Endothelial cell of umbilical vein (primary cell): ENCODE measurements at regions not wholly inside any gene's neighbourhood (a gene's known extent, or its start where the extent isn't known, plus 50 kb on each side); places are given as distances from the start of the nearest gene placed in this dataset.

Source experiments
- BruUV-seq: library from RNA; stranded (reverse); fragments of 400-500 nt; replicated peaks from 2 replicates; lab custom pipeline; 2021; lab: Mats Ljungman, UMichigan
- CTCF ChIA-PET: fragments of 300-600, 350-600 bp; sonication (Branson Sonifier 250); formaldehyde crosslinking; loops from one replicate; lab custom pipeline; 2021; ENCODE audit warnings: antibody characterized with exemption, inconsistent platforms; lab: Charles Lee
- POLR2A ChIA-PET: fragments of 300-600, 350-600 bp; sonication (Branson Sonifier 250); formaldehyde crosslinking; loops from one replicate; lab custom pipeline; 2021; ENCODE audit warnings: antibody characterized with exemption, inconsistent platforms; lab: Charles Lee
- DNase-seq: peaks from one replicate; pipeline ENCODE4 v3.0.0-alpha.2; 2011; ENCODE audit warnings: low read depth, low spot score
- FAIRE-seq: peaks from 2 replicates; lab custom pipeline; 2011; peaks lifted over from hg19 to GRCh38; lab: Jason Lieb, UNC
- H2AFZ ChIP-seq: 2 replicates; pipeline ENCODE4 v1.6.0; 2012; ENCODE audit warnings: low read depth, low read length, control low read depth, inconsistent platforms
- H3K27ac ChIP-seq: 2 replicates; pipeline ENCODE4 v1.5.1; 2011; ENCODE audit warnings: low read depth, mild to moderate bottlenecking, control low read depth, low read length, moderate library complexity; ENCODE audit not compliant: insufficient read depth
- H3K27me3 ChIP-seq, 2 experiments: 2 replicates each; pipeline versions ENCODE4 v1.6.0 to v1.6.1; 2011; ENCODE audit warnings: low read length in 2 of 2, mixed read lengths in 1 of 2; ENCODE audit not compliant: control insufficient read depth in 2 of 2, insufficient read depth in 2 of 2
- H3K36me3 ChIP-seq, 2 experiments: 2 replicates in 1 of 2; 3 replicates in 1 of 2; pipeline ENCODE4 v1.5.1; 2011; ENCODE audit warnings: low read length in 2 of 2, mild to moderate bottlenecking in 1 of 2, moderate library complexity in 1 of 2; ENCODE audit not compliant: control insufficient read depth in 2 of 2, insufficient read depth in 2 of 2; ENCODE audit errors: extremely low read depth in 1 of 2
- H3K4me1 ChIP-seq: 3 replicates; pipeline ENCODE4 v1.5.1; 2011; ENCODE audit warnings: mild to moderate bottlenecking, low read length; ENCODE audit not compliant: control insufficient read depth, insufficient read depth; ENCODE audit errors: extremely low read depth
- H3K4me2 ChIP-seq: 2 replicates; pipeline ENCODE4 v1.6.1; 2011; ENCODE audit warnings: low read length, control low read depth, mixed read lengths; ENCODE audit not compliant: insufficient read depth
- H3K4me3 ChIP-seq, 3 experiments: fragments of 200-600 bp in 1 of 3; sonication (generic), shearing (Covaris generic) in 1 of 3; replicated peaks in 1 of 3; 2 replicates each; pipeline ENCODE4 v1.5.1; 2011 to 2016; ENCODE audit warnings: control low read depth in 3 of 3, low read length in 3 of 3, mild to moderate bottlenecking in 2 of 3, inconsistent platforms in 1 of 3, low read depth in 1 of 3, moderate library complexity in 1 of 3; ENCODE audit not compliant: insufficient read depth in 1 of 3
- H3K79me2 ChIP-seq: 2 replicates; pipeline ENCODE4 v1.6.0; 2012; ENCODE audit warnings: low read length, inconsistent platforms; ENCODE audit not compliant: control insufficient read depth, insufficient read depth
- H3K9ac ChIP-seq: replicated peaks from 2 replicates; pipeline ENCODE3; 2011; ENCODE audit warnings: low read length, control low read depth; ENCODE audit not compliant: insufficient read depth; ENCODE audit errors: extremely low read depth
- H3K9me1 ChIP-seq: replicated peaks from 3 replicates; pipeline ENCODE4 v1.6.0; 2011; ENCODE audit warnings: mild to moderate bottlenecking, low read length; ENCODE audit not compliant: control insufficient read depth, insufficient read depth; ENCODE audit errors: extremely low read depth
- H3K9me3 ChIP-seq: replicated peaks from 2 replicates; pipeline ENCODE4 v1.5.1; 2012; ENCODE audit warnings: low read length, inconsistent platforms; ENCODE audit not compliant: control insufficient read depth, insufficient read depth
- H4K20me1 ChIP-seq: replicated peaks from 2 replicates; pipeline ENCODE3; 2011; ENCODE audit warnings: mild to moderate bottlenecking, low read length; ENCODE audit not compliant: control insufficient read depth, insufficient read depth; ENCODE audit errors: extremely low read depth
- EZH2 ChIP-seq: IDR thresholded peaks from 2 replicates; pipeline ENCODE4 v1.6.1; 2012; ENCODE audit warnings: borderline replicate concordance, low read depth, mild to moderate bottlenecking, moderate library complexity, low read length, inconsistent platforms; ENCODE audit not compliant: severe bottlenecking
- FOS ChIP-seq: IDR thresholded peaks from 2 replicates; pipeline ENCODE4 v1.6.1; 2011; ENCODE audit warnings: mild to moderate bottlenecking, low read length, moderate library complexity, borderline replicate concordance; ENCODE audit not compliant: insufficient read depth
- GATA2 ChIP-seq: IDR thresholded peaks from 2 replicates; pipeline ENCODE4 v1.7.0; 2011; ENCODE audit warnings: low read depth, mild to moderate bottlenecking, moderate library complexity, mixed read lengths, low read length; ENCODE audit not compliant: insufficient read length, insufficient read depth
- JUN ChIP-seq: IDR thresholded peaks from 2 replicates; pipeline ENCODE4 v1.6.1; 2011; ENCODE audit warnings: borderline replicate concordance, low read depth; ENCODE audit not compliant: insufficient read length, insufficient read depth
- MYC ChIP-seq: IDR thresholded peaks from one replicate; pipeline ENCODE4 v1.6.1; 2011; ENCODE audit warnings: mild to moderate bottlenecking, low read depth, low read length
- POLR2A ChIP-seq: IDR thresholded peaks from 2 replicates; pipeline ENCODE4 v1.6.1; 2012; ENCODE audit warnings: low read depth, mild to moderate bottlenecking, control low read depth, low read length
- POLR2AphosphoS5 ChIP-seq: IDR thresholded peaks from 2 replicates; pipeline ENCODE4 v1.6.1; 2012; ENCODE audit warnings: low read depth, mild to moderate bottlenecking, control low read depth, low read length, moderate library complexity; ENCODE audit not compliant: insufficient read depth
- dilution Hi-C: fragments of 300-500 bp; cut with MboI; formaldehyde crosslinking; loops from one replicate; pipeline ENCODE4 v1.15.0; 2019; ENCODE audit warnings: low sequenced_read_pairs; ENCODE audit not compliant: extremely low pct_ligation_motif_present
- intact Hi-C: fragments of 100-400 bp; cut with micrococcal nuclease; formaldehyde crosslinking; loops from one replicate; pipeline ENCODE4 v1.10.0; 2022
- TF ChIP-seq, protein P1 (sequence below), 2 donors: IDR thresholded peaks; 1 replicate in 1 of 2; 2 replicates in 1 of 2; pipeline ENCODE4 v1.5.1; 2011; ENCODE audit warnings: low read length in 2 of 2, mild to moderate bottlenecking in 2 of 2, moderate library complexity in 2 of 2, control low read depth in 1 of 2, inconsistent platforms in 1 of 2, low read depth in 1 of 2; ENCODE audit not compliant: insufficient read depth in 1 of 2; ENCODE audit errors: extremely low read depth in 1 of 2
- TF ChIP-seq, protein P2 (sequence below): IDR thresholded peaks from 2 replicates; pipeline ENCODE4 v1.6.1; 2011; ENCODE audit not compliant: insufficient read depth, insufficient read length

DNA sequence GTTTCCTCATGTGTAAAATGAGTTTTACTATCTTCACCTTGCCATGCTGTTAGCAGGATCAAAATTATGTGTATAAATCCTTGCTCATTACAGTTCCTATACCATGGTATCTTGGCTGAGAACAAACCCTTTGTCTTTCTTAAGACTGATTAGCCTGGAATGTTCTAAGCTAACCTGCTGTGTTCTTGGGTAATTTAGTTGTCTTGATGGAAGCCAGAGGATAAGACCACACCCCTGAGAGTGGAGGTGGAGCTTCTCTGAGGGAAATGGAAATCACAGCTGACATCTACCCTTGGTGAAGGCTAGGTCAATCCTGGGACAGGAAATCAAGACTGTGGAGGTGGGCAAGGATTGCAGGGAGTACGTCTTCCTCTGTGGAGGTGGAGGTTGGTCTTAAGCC lies 206.1 kb upstream of the ARHGAP20 start:
- H4K20me1 ChIP-seq: no peaks in the 10 kb centered on the region
- POLR2A ChIA-PET: no interaction called here
- no peak for FAIRE-seq

More for the DNA sequence above, 206.1 kb upstream of the ARHGAP20 start:
- H3K9ac ChIP-seq: no peak overlapping the region
- no peaks in the 10 kb centered on the region for H3K27me3 ChIP-seq
- intact Hi-C loops: no loop called here
- BruUV-seq: no TSS peak
- dilution Hi-C loops: no loop called here
- CTCF ChIA-PET: no interaction called here
- no peaks in the 10 kb centered on the region for H3K4me1 ChIP-seq
- H3K36me3 ChIP-seq: no peaks in the 10 kb centered on the region
- no peak for TF ChIP-seq EZH2
- TF ChIP-seq POLR2A: no peak
- TF ChIP-seq MYC: no peak
- no peak for TF ChIP-seq POLR2AphosphoS5
- TF ChIP-seq GATA2: no peak
- TF ChIP-seq, protein P1, sequence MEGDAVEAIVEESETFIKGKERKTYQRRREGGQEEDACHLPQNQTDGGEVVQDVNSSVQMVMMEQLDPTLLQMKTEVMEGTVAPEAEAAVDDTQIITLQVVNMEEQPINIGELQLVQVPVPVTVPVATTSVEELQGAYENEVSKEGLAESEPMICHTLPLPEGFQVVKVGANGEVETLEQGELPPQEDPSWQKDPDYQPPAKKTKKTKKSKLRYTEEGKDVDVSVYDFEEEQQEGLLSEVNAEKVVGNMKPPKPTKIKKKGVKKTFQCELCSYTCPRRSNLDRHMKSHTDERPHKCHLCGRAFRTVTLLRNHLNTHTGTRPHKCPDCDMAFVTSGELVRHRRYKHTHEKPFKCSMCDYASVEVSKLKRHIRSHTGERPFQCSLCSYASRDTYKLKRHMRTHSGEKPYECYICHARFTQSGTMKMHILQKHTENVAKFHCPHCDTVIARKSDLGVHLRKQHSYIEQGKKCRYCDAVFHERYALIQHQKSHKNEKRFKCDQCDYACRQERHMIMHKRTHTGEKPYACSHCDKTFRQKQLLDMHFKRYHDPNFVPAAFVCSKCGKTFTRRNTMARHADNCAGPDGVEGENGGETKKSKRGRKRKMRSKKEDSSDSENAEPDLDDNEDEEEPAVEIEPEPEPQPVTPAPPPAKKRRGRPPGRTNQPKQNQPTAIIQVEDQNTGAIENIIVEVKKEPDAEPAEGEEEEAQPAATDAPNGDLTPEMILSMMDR (IDR thresholded peaks at IDR 0.05; ENCODE audit: extremely low read depth in 1 of 2, insufficient read depth in 1 of 2, low read depth in 1 of 2, low read length in 2 of 2): no peak
- TF ChIP-seq FOS: no peak
- no peak for TF ChIP-seq JUN
- TF ChIP-seq, protein P2, sequence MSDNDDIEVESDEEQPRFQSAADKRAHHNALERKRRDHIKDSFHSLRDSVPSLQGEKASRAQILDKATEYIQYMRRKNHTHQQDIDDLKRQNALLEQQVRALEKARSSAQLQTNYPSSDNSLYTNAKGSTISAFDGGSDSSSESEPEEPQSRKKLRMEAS: no peak
- DNase-seq: no peak
- H3K79me2 ChIP-seq: no peaks in the 10 kb centered on the region
- H2AFZ ChIP-seq: no peak overlapping the region
- H3K9me1 ChIP-seq: no peaks in the 10 kb centered on the region
- H3K4me2 ChIP-seq: no peak overlapping the region
- no peak overlapping the region for H3K27ac ChIP-seq
- no peaks in the 10 kb centered on the region for H3K9me3 ChIP-seq
- no peak overlapping the region for H3K4me3 ChIP-seq
